H1 (cell line): ENCODE measurements at regions not wholly inside any gene's neighbourhood (a gene's known extent, or its start where the extent isn't known, plus 50 kb on each side); places are given as distances from the start of the nearest gene placed in this dataset.

Experiments
- ASH2L ChIP-seq: fragments of 200-600, 300-600 bp; sonication (generic); IDR thresholded peaks from one replicate; pipeline ENCODE4 v1.7.1; 2017; ENCODE audit warnings: low read length
- EZH2 ChIP-seq: fragments of 200-600 bp; sonication (generic); IDR thresholded peaks from 2 replicates; pipeline ENCODE4 v1.7.1; 2012; ENCODE audit warnings: low read depth, mild to moderate bottlenecking, moderate library complexity, low read length, inconsistent platforms; ENCODE audit not compliant: severe bottlenecking
- HDAC2 ChIP-seq, 2 experiments: fragments of 300-600 bp in 1 of 2; sonication (generic) in 1 of 2; IDR thresholded peaks; 2 replicates each; pipeline ENCODE4 v1.6.1; 2011 to 2012; ENCODE audit warnings: low read depth in 2 of 2, low read length in 2 of 2, mild to moderate bottlenecking in 2 of 2, moderate library complexity in 2 of 2, borderline replicate concordance in 1 of 2, inconsistent platforms in 1 of 2
- JUN ChIP-seq: IDR thresholded peaks from 2 replicates; pipeline ENCODE4 v1.6.1; 2011; ENCODE audit warnings: low read depth, mild to moderate bottlenecking, improper control_type of control experiment, low read length
- JUND ChIP-seq: IDR thresholded peaks from 2 replicates; pipeline ENCODE4 v1.6.1; 2011; ENCODE audit warnings: mild to moderate bottlenecking, improper control_type of control experiment, low read length
- KDM5A ChIP-seq: fragments of 200-600 bp; IDR thresholded peaks from 2 replicates; pipeline ENCODE4 v1.7.1; 2012; ENCODE audit warnings: mild to moderate bottlenecking, low read length, inconsistent platforms, mixed read lengths
- NRF1 ChIP-seq: IDR thresholded peaks from 2 replicates; pipeline ENCODE4 v1.6.1; 2011; ENCODE audit warnings: mild to moderate bottlenecking, low read depth, low read length, improper control_type of control experiment
- POLR2A ChIP-seq, 2 experiments: IDR thresholded peaks; 1 replicate in 1 of 2; 2 replicates in 1 of 2; pipeline ENCODE4 v1.6.1; 2011; ENCODE audit warnings: low read depth in 2 of 2, low read length in 2 of 2, mild to moderate bottlenecking in 2 of 2; ENCODE audit errors: control extremely low read depth in 1 of 2
- RFX5 ChIP-seq: IDR thresholded peaks from 2 replicates; pipeline ENCODE4 v1.6.1; 2011; ENCODE audit warnings: low read depth, low read length, improper control_type of control experiment, borderline replicate concordance
- SP1 ChIP-seq: IDR thresholded peaks from 2 replicates; pipeline ENCODE4 v1.6.1; 2011; ENCODE audit warnings: low read depth, low read length
- SUZ12 ChIP-seq: fragments of 200-600 bp; sonication (generic); IDR thresholded peaks from 2 replicates; pipeline ENCODE4 v1.6.1; 2012; ENCODE audit warnings: mild to moderate bottlenecking, inconsistent platforms, low read length, moderate library complexity, mixed read lengths
- TAF1 ChIP-seq: IDR thresholded peaks from 2 replicates; pipeline ENCODE4 v1.6.1; 2011; ENCODE audit warnings: mild to moderate bottlenecking, low read depth, low read length
- YY1 ChIP-seq: IDR thresholded peaks from 2 replicates; pipeline ENCODE4 v1.6.1; 2011; ENCODE audit warnings: low read depth, mild to moderate bottlenecking, low read length
- TF ChIP-seq, protein P1 (sequence below), 3 experiments: IDR thresholded peaks; 1 replicate in 2 of 3; 2 replicates in 1 of 3; pipeline versions ENCODE4 v1.5.1 to v1.6.1; 2011; ENCODE audit warnings: low read length in 3 of 3, mild to moderate bottlenecking in 3 of 3, inconsistent platforms in 2 of 3, low read depth in 1 of 3, moderate library complexity in 1 of 3; ENCODE audit not compliant: insufficient read depth in 1 of 3; ENCODE audit errors: control extremely low read depth in 1 of 3

DNA sequence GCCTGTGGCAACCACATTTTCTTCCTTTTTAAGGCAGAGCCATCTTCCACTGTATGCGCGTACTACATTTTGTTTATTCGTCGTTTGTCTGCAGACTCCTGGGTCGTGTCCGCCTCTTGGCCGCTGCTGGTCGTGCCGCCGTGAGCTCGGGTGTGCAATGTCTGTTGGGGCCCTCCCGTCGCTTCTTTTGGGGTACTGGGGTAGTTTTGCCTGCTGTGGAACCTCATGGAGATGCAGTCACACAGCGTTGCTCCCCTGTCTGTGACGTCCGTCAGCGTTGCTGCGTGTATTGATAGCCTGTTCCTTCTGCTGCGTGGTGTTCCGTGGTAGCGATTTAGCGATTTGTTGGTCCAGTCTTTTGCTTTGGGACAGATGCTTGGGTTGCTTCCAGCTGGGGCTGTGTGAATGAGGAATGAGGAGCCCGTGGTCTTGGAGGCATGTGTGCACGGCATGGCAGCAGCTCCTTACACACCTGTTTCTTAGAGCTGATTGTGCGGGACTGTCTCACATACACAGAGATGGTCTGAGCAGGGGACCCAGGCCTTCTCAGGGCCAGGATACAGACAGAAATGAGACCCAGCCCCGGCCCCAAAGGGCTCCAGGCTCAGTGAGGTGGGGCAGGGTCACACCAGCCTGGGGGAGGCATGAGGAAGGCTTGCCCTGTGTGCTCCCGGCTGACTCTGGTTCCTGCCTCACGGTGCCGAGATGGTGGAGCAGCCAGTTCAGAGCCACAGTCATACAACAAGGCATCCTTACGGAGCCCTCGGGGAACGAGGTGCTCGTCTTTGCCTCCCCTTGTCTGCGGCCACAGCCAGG, 78.4 kb upstream of the GSE1 start:
- TF ChIP-seq TAF1: no peak
- no peak for TF ChIP-seq YY1
- TF ChIP-seq HDAC2 (IDR thresholded peaks at IDR 0.05; ENCODE audit: borderline replicate concordance in 1 of 2, low read depth in 2 of 2, low read length in 2 of 2): no peak
- TF ChIP-seq, protein P1, sequence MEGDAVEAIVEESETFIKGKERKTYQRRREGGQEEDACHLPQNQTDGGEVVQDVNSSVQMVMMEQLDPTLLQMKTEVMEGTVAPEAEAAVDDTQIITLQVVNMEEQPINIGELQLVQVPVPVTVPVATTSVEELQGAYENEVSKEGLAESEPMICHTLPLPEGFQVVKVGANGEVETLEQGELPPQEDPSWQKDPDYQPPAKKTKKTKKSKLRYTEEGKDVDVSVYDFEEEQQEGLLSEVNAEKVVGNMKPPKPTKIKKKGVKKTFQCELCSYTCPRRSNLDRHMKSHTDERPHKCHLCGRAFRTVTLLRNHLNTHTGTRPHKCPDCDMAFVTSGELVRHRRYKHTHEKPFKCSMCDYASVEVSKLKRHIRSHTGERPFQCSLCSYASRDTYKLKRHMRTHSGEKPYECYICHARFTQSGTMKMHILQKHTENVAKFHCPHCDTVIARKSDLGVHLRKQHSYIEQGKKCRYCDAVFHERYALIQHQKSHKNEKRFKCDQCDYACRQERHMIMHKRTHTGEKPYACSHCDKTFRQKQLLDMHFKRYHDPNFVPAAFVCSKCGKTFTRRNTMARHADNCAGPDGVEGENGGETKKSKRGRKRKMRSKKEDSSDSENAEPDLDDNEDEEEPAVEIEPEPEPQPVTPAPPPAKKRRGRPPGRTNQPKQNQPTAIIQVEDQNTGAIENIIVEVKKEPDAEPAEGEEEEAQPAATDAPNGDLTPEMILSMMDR (IDR thresholded peaks at IDR 0.05; ENCODE audit: control extremely low read depth in 1 of 3, insufficient read depth in 1 of 3, low read depth in 1 of 3, low read length in 3 of 3): no peak
- TF ChIP-seq SUZ12: no peak
- no peak for TF ChIP-seq RFX5
- no peak for TF ChIP-seq JUN
- TF ChIP-seq KDM5A: no peak
- TF ChIP-seq JUND: no peak
- TF ChIP-seq NRF1: no peak
- no peak for TF ChIP-seq SP1
- TF ChIP-seq ASH2L: no peak
- TF ChIP-seq EZH2: no peak
- no peak for TF ChIP-seq POLR2A (IDR thresholded peaks at IDR 0.05; ENCODE audit: control extremely low read depth in 1 of 2, low read depth in 2 of 2, low read length in 2 of 2)
